Activated CD4-positive, alpha-beta T cell treated with anti-CD3 and anti-CD28 coated beads for 36 hours (primary cell): ENCODE measurements at regions not wholly inside any gene's neighbourhood (a gene's known extent, or its start where the extent isn't known, plus 50 kb on each side); places are given as distances from the start of the nearest gene placed in this dataset.

Experiments used
- ATAC-seq: fragments of 200-7000 bp; cut with Tn5 transposase; one replicate; pipeline ENCODE4 v1.10.0; 2021; ENCODE audit warnings: mild to moderate bottlenecking, moderate library complexity
- CTCF ChIA-PET: fragments of 350-600 bp; sonication (Branson Sonifier 250); formaldehyde crosslinking; loops from one replicate; lab custom pipeline; 2021; ENCODE audit warnings: antibody characterized with exemption; lab: Charles Lee
- POLR2A ChIA-PET: fragments of 350-600 bp; sonication (Branson Sonifier 250); formaldehyde crosslinking; loops from one replicate; lab custom pipeline; 2021; ENCODE audit warnings: antibody characterized with exemption, inconsistent platforms; lab: Charles Lee
- DNase-seq: peaks from one replicate; pipeline ENCODE4 v3.0.0-alpha.2; 2020
- H3K27ac Mint-ChIP-seq: one replicate; pipeline ENCODE4 v1.8.0; 2021; ENCODE audit warnings: mixed read lengths
- H3K27me3 Mint-ChIP-seq: one replicate; pipeline ENCODE4 v1.8.0; 2021; ENCODE audit warnings: mixed read lengths
- H3K36me3 Mint-ChIP-seq: one replicate; pipeline ENCODE4 v1.8.0; 2021; ENCODE audit warnings: low read depth, mixed read lengths
- H3K4me1 Mint-ChIP-seq: one replicate; pipeline ENCODE4 v1.8.0; 2021; ENCODE audit warnings: mixed read lengths
- H3K4me3 Mint-ChIP-seq: one replicate; pipeline ENCODE4 v1.8.0; 2021; ENCODE audit warnings: mild to moderate bottlenecking, moderate library complexity, mixed read lengths
- H3K9me3 Mint-ChIP-seq: one replicate; pipeline ENCODE4 v1.8.0; 2021; ENCODE audit warnings: low read depth, mixed read lengths
- intact Hi-C, 2 experiments: fragments of 100-400 bp; cut with DNase I in 1 of 2; cut with micrococcal nuclease in 1 of 2; formaldehyde crosslinking; loops; one replicate each; pipeline versions ENCODE4 v1.14.2 to v1.15.1; 2022 to 2024; cut with DNase I, micrococcal nuclease

- H3K4me1 Mint-ChIP-seq = no peaks in the 10 kb centered on the region
- ChIA-PET POLR2A (no interaction called here), CTCF (interaction anchor here (0.6 to 4.0 kb wide), 4 partner anchors 7 to 61 kb away, joined by 3 to 22 read pairs (median 7); no protein-coding TSS in a partner anchor)
- ATAC-seq (no peak), DNase-seq (no peak)
- intact Hi-C loops = no loop called here
- no peak overlapping the region for H3K4me3 Mint-ChIP-seq
- H3K36me3 Mint-ChIP-seq = no peaks in the 10 kb centered on the region
- H3K27ac Mint-ChIP-seq = no peak overlapping the region
- H3K27me3 Mint-ChIP-seq = peaks cover 20% of the 10 kb centered on the region
- H3K9me3 Mint-ChIP-seq = peaks cover 2% of the 10 kb centered on the region
These were observed 307.8 kb upstream of the TPM1 start for GRCh38 chr15:62734706-62735105.

GRCh38 chr15:62736756-62737155 is 305.8 kb upstream of the TPM1 start:
- ChIA-PET CTCF (interaction anchor here (4.0 kb wide), 1 partner anchor 10 kb away, joined by 10 read pairs; no protein-coding TSS in a partner anchor), POLR2A (no interaction called here)
- ATAC-seq (no peak), DNase-seq (no peak)
- Mint-ChIP-seq H3K27me3 (peaks cover 11% of the 10 kb centered on the region), H3K36me3 (no peaks in the 10 kb centered on the region), H3K4me3 (no peak overlapping the region), H3K4me1 (no peaks in the 10 kb centered on the region), H3K27ac (no peak overlapping the region), H3K9me3 (no peaks in the 10 kb centered on the region)
- intact Hi-C loops = no loop called here

- Mint-ChIP-seq H3K4me3 (no peak overlapping the region), H3K4me1 (peaks cover 5% of the 10 kb centered on the region), H3K9me3 (no peaks in the 10 kb centered on the region), H3K27me3 (peaks cover 6% of the 10 kb centered on the region), H3K36me3 (no peaks in the 10 kb centered on the region), H3K27ac (no peak overlapping the region)
- no peak for DNase-seq
- ChIA-PET POLR2A (interaction anchor here (0.6 kb wide), 1 partner anchor 375 kb away, joined by 4 read pairs; no protein-coding TSS in a partner anchor), CTCF (no interaction called here)
- intact Hi-C loops = no loop called here
- ATAC-seq = no peak
These were observed 305.0 kb upstream of the TPM1 start for GRCh38 chr15:62737551-62737950.

GRCh38 chr15:62739082-62739481 is 303.5 kb upstream of the TPM1 start:
- H3K36me3 Mint-ChIP-seq = no peaks in the 10 kb centered on the region
- intact Hi-C loops = no loop called here
- DNase-seq (no peak), ATAC-seq (no peak)
- H3K27ac Mint-ChIP-seq = no peak overlapping the region
- no peaks in the 10 kb centered on the region for H3K9me3 Mint-ChIP-seq
- peaks cover 7% of the 10 kb centered on the region for H3K4me1 Mint-ChIP-seq
- ChIA-PET CTCF (interaction anchor here (1.5 kb wide), 1 partner anchor 11 kb away, joined by 4 read pairs; no protein-coding TSS in a partner anchor), POLR2A (no interaction called here)
- H3K27me3 Mint-ChIP-seq = no peaks in the 10 kb centered on the region
- no peak overlapping the region for H3K4me3 Mint-ChIP-seq

GRCh38 chr15:62739507-62739906 is 303.0 kb upstream of the TPM1 start:
- no peaks in the 10 kb centered on the region for H3K27me3 Mint-ChIP-seq
- H3K9me3 Mint-ChIP-seq = no peaks in the 10 kb centered on the region
- intact Hi-C loops = no loop called here
- no peak overlapping the region for H3K27ac Mint-ChIP-seq
- ATAC-seq = no peak
- H3K36me3 Mint-ChIP-seq = no peaks in the 10 kb centered on the region
- no peak for DNase-seq
- no peak overlapping the region for H3K4me3 Mint-ChIP-seq
- ChIA-PET CTCF (interaction anchor here (1.2 to 1.5 kb wide), 2 partner anchors 10 to 12 kb away, joined by 3 to 4 read pairs; no protein-coding TSS in a partner anchor), POLR2A (no interaction called here)
- peaks cover 7% of the 10 kb centered on the region for H3K4me1 Mint-ChIP-seq

GRCh38 chr15:62740141-62741004 is 302.2 kb upstream of the TPM1 start:
- Mint-ChIP-seq H3K4me1 (peaks cover 7% of the 10 kb centered on the region), H3K27ac (no peak overlapping the region), H3K4me3 (no peak overlapping the region), H3K36me3 (no peaks in the 10 kb centered on the region), H3K9me3 (no peaks in the 10 kb centered on the region), H3K27me3 (no peaks in the 10 kb centered on the region)
- CTCF ChIA-PET = interaction anchor here (0.6 to 1.2 kb wide), 2 partner anchors 9 to 102 kb away, joined by 3 read pairs; no protein-coding TSS in a partner anchor
- POLR2A ChIA-PET = interaction anchor here (0.5 kb wide), 1 partner anchor 377 kb away, joined by 6 read pairs; no protein-coding TSS in a partner anchor
- intact Hi-C loops = no loop called here
- ATAC-seq (no peak), DNase-seq (no peak)

- intact Hi-C loops = no loop called here
- DNase-seq = no peak
- H3K36me3 Mint-ChIP-seq = no peaks in the 10 kb centered on the region
- H3K9me3 Mint-ChIP-seq = no peaks in the 10 kb centered on the region
- H3K27me3 Mint-ChIP-seq = no peaks in the 10 kb centered on the region
- no peak overlapping the region for H3K27ac Mint-ChIP-seq
- ChIA-PET POLR2A (interaction anchor here (0.5 to 0.6 kb wide), 2 partner anchors 378 to 484 kb away, joined by 3 to 6 read pairs; no protein-coding TSS in a partner anchor), CTCF (interaction anchor here (0.8 to 2.5 kb wide), 8 partner anchors 8 to 356 kb away, joined by 3 to 22 read pairs (median 5); no protein-coding TSS in a partner anchor)
- ATAC-seq = no peak
- peaks cover 7% of the 10 kb centered on the region for H3K4me1 Mint-ChIP-seq
- H3K4me3 Mint-ChIP-seq = no peak overlapping the region
These were observed 301.4 kb upstream of the TPM1 start for GRCh38 chr15:62741106-62741505.

- ChIA-PET CTCF (interaction anchor here (0.6 to 2.5 kb wide), 26 partner anchors 8 to 588 kb away, joined by 3 to 22 read pairs (median 3); no protein-coding TSS in a partner anchor), POLR2A (interaction anchor here (0.6 kb wide), 4 partner anchors 8 to 624 kb away, joined by 3 to 4 read pairs (median 4); no protein-coding TSS in a partner anchor)
- H3K36me3 Mint-ChIP-seq = no peaks in the 10 kb centered on the region
- no peaks in the 10 kb centered on the region for H3K9me3 Mint-ChIP-seq
- peaks cover 7% of the 10 kb centered on the region for H3K4me1 Mint-ChIP-seq
- intact Hi-C loops = loop anchor here in 1 of 2 experiments (2.0 kb wide), 1 partner anchor 352 kb away; the partner anchor contains the start of gene TLN2
- ATAC-seq (peak; percentile 55), DNase-seq (peak; percentile 67)
- no peaks in the 10 kb centered on the region for H3K27me3 Mint-ChIP-seq
- no peak overlapping the region for H3K4me3 Mint-ChIP-seq
- no peak overlapping the region for H3K27ac Mint-ChIP-seq
These were observed 300.0 kb upstream of the TPM1 start for GRCh38 chr15:62742409-62743171.

- H3K4me3 Mint-ChIP-seq = no peak overlapping the region
- H3K9me3 Mint-ChIP-seq = no peaks in the 10 kb centered on the region
- H3K4me1 Mint-ChIP-seq = peaks cover 7% of the 10 kb centered on the region
- DNase-seq = no peak
- ATAC-seq = no peak
- intact Hi-C loops = no loop called here
- CTCF ChIA-PET = interaction anchor here (2.0 to 2.5 kb wide), 2 partner anchors 11 to 80 kb away, joined by 7 to 10 read pairs; no protein-coding TSS in a partner anchor
- no peaks in the 10 kb centered on the region for H3K36me3 Mint-ChIP-seq
- no peak overlapping the region for H3K27ac Mint-ChIP-seq
- H3K27me3 Mint-ChIP-seq = no peaks in the 10 kb centered on the region
- POLR2A ChIA-PET = no interaction called here
These were observed 296.8 kb upstream of the TPM1 start for GRCh38 chr15:62745621-62746225.

GRCh38 chr15:62748196-62748595 is 294.4 kb upstream of the TPM1 start:
- Mint-ChIP-seq H3K4me3 (no peak overlapping the region), H3K4me1 (no peaks in the 10 kb centered on the region), H3K27me3 (peaks cover 2% of the 10 kb centered on the region), H3K36me3 (no peaks in the 10 kb centered on the region), H3K27ac (no peak overlapping the region), H3K9me3 (no peaks in the 10 kb centered on the region)
- POLR2A ChIA-PET = no interaction called here
- CTCF ChIA-PET = interaction anchor here (0.8 to 2.5 kb wide), 2 partner anchors 13 to 127 kb away, joined by 3 to 10 read pairs; no protein-coding TSS in a partner anchor
- intact Hi-C loops = no loop called here
- no peak for DNase-seq
- no peak for ATAC-seq
